Natural killer cell (primary cell): ENCODE measurements at regions not wholly inside any gene's neighbourhood (a gene's known extent, or its start where the extent isn't known, plus 50 kb on each side); places are given as distances from the start of the nearest gene placed in this dataset.

Source experiments
- ATAC-seq, 3 donors: fragments of 150-1000 bp in 2 of 3; fragments of 200-7000 bp in 1 of 3; cut with Tn5 transposase; 1 replicate in 1 of 3; 2 replicates in 2 of 3; pipeline ENCODE4 v1.10.0; 2021; ENCODE audit warnings: mild to moderate bottlenecking in 2 of 3, moderate library complexity in 2 of 3
- DNase-seq, 2 donors: peaks; one replicate each; pipeline versions ENCODE4 v3.0.0 to v3.0.0-alpha.2; 2013 to 2021; ENCODE audit warnings: mixed read lengths in 1 of 2
- H3K27ac ChIP-seq: one replicate; pipeline ENCODE4 v1.5.1; 2013; ENCODE audit warnings: mild to moderate bottlenecking, low read length
- H3K27me3 ChIP-seq: one replicate; pipeline ENCODE4 v1.6.1; 2013; ENCODE audit warnings: low read length; ENCODE audit not compliant: control insufficient read depth, insufficient read depth
- H3K36me3 ChIP-seq: one replicate; pipeline ENCODE4 v1.6.1; 2013; ENCODE audit warnings: low read length; ENCODE audit not compliant: control insufficient read depth, insufficient read depth
- H3K4me1 ChIP-seq: one replicate; pipeline ENCODE4 v1.6.1; 2013; ENCODE audit warnings: low read length; ENCODE audit not compliant: control insufficient read depth, insufficient read depth
- H3K4me3 ChIP-seq: one replicate; pipeline ENCODE4 v1.5.1; 2013; ENCODE audit warnings: low read length
- H3K9me3 ChIP-seq: one replicate; pipeline ENCODE4 v1.6.1; 2013; ENCODE audit warnings: low read length; ENCODE audit not compliant: control insufficient read depth, insufficient read depth
- H3K27ac Mint-ChIP-seq, 2 donors: one replicate each; pipeline ENCODE4 v1.8.0; 2022; ENCODE audit warnings: mild to moderate bottlenecking in 2 of 2, mixed read lengths in 2 of 2, moderate library complexity in 1 of 2
- H3K27me3 Mint-ChIP-seq, 2 donors: one replicate each; pipeline ENCODE4 v1.8.0; 2022; ENCODE audit warnings: low read depth in 2 of 2, mixed read lengths in 2 of 2
- H3K36me3 Mint-ChIP-seq: one replicate; pipeline ENCODE4 v1.8.0; 2022; ENCODE audit warnings: mixed read lengths
- H3K4me1 Mint-ChIP-seq, 2 donors: one replicate each; pipeline ENCODE4 v1.8.0; 2022; ENCODE audit warnings: mixed read lengths in 2 of 2
- H3K4me3 Mint-ChIP-seq: one replicate; pipeline ENCODE4 v1.8.0; 2022; ENCODE audit warnings: mild to moderate bottlenecking, moderate library complexity, mixed read lengths
- H3K9me3 Mint-ChIP-seq, 2 donors: one replicate each; pipeline ENCODE4 v1.8.0; 2022; ENCODE audit warnings: mixed read lengths in 2 of 2
- WGBS: methylation state at CpG from one replicate; pipeline ENCODE4 v1.1.7; 2013; ENCODE audit warnings: missing lambda C conversion rate; ENCODE audit not compliant: insufficient coverage; 5-methylcytosine and 5-hydroxymethylcytosine counted together
- intact Hi-C: fragments of 100-400 bp; cut with micrococcal nuclease; formaldehyde crosslinking; loops from one replicate; pipeline ENCODE4 v1.14.2; 2022
- TF ChIP-seq, protein P1 (sequence below): fragments of 200-600 bp; IDR thresholded peaks from one replicate; pipeline ENCODE4 v1.8.0; 2022; ENCODE audit warnings: antibody characterized with exemption

DNA sequence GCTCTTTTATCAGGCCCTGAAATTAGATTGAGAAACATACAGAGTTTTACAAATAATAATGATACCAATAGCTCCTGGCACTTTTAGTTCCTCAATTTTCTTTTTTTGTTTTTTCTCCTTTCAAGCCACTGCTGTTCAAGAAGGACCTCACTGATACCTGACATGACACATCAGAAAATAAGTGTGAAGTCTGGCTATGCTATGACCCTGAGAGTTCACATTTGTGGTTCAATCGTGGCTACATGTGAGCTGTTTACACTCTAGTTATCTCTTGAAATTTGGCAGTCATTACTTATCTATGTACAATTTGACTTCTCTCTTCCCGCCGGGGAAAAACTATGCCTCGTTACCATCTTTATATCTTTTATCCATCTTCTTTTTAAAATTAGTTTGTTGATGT lies 686.5 kb downstream of the EPHA4 start:
- H3K27me3 ChIP-seq, result no peaks in the 10 kb centered on the region

DNA sequence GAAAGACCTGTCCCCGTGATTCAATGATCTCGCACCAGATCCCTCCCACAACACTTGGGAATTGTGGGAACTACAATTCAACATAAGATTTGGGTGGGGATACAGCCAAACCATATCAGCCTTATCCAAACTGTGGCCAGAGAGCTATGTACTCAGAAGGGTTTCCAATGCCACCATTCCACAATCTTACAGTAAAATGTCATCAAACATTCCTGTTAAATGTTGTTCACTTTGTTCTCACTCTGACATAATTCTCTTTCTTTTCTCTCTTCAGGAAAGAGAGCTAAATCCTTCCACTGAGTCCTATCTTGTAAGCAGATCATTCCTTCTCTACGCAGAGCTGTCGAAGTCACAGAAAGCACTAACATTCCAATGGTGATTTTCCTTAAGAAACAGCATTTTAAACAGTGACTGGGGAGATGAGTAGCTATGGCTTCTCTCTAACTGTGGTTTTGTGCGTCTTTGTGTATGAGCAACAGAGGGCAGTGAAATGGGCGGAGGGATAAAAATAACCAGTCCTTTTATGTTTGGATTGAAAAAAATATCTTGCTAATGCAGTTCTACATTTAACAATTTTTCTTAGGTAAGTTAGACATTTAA lies 684.7 kb downstream of the EPHA4 start:
- Mint-ChIP-seq H3K4me1 (no peaks in the 10 kb centered on the region), H3K27me3 (peaks cover 0 to 4% of the 10 kb centered on the region in 2 donors), H3K4me3 (no peak overlapping the region), H3K9me3 (peaks cover 0 to 5% of the 10 kb centered on the region in 2 donors), H3K27ac (no peak overlapping the region), H3K36me3 (no peaks in the 10 kb centered on the region)
- no peak overlapping the region for H3K27ac ChIP-seq
- no peaks in the 10 kb centered on the region for H3K36me3 ChIP-seq
- ATAC-seq (no peak), DNase-seq (no peak)
- no peaks in the 10 kb centered on the region for H3K27me3 ChIP-seq
- H3K4me3 ChIP-seq, result no peak overlapping the region
- no peaks in the 10 kb centered on the region for H3K4me1 ChIP-seq
- no peaks in the 10 kb centered on the region for H3K9me3 ChIP-seq
- TF ChIP-seq, protein P1, sequence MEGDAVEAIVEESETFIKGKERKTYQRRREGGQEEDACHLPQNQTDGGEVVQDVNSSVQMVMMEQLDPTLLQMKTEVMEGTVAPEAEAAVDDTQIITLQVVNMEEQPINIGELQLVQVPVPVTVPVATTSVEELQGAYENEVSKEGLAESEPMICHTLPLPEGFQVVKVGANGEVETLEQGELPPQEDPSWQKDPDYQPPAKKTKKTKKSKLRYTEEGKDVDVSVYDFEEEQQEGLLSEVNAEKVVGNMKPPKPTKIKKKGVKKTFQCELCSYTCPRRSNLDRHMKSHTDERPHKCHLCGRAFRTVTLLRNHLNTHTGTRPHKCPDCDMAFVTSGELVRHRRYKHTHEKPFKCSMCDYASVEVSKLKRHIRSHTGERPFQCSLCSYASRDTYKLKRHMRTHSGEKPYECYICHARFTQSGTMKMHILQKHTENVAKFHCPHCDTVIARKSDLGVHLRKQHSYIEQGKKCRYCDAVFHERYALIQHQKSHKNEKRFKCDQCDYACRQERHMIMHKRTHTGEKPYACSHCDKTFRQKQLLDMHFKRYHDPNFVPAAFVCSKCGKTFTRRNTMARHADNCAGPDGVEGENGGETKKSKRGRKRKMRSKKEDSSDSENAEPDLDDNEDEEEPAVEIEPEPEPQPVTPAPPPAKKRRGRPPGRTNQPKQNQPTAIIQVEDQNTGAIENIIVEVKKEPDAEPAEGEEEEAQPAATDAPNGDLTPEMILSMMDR, result no peak
- 96% methylated on average over 6 of the region's 6 CpGs for WGBS
- intact Hi-C loops, result no loop called here

More for the DNA sequence above, 686.5 kb downstream of the EPHA4 start:
- intact Hi-C loops, result no loop called here
- H3K9me3 ChIP-seq, result no peaks in the 10 kb centered on the region
- Mint-ChIP-seq H3K4me1 (no peaks in the 10 kb centered on the region), H3K9me3 (peaks cover 0 to 2% of the 10 kb centered on the region in 2 donors), H3K36me3 (no peaks in the 10 kb centered on the region), H3K27me3 (no peaks in the 10 kb centered on the region), H3K27ac (no peak overlapping the region), H3K4me3 (no peak overlapping the region)
- H3K4me1 ChIP-seq, result no peaks in the 10 kb centered on the region
- 0% methylated on average over 1 of the region's 4 CpGs for WGBS
- TF ChIP-seq, protein P1, result no peak
- DNase-seq, result no peak
- no peaks in the 10 kb centered on the region for H3K36me3 ChIP-seq
- no peak overlapping the region for H3K4me3 ChIP-seq
- no peak overlapping the region for H3K27ac ChIP-seq
- ATAC-seq, result no peak

DNA sequence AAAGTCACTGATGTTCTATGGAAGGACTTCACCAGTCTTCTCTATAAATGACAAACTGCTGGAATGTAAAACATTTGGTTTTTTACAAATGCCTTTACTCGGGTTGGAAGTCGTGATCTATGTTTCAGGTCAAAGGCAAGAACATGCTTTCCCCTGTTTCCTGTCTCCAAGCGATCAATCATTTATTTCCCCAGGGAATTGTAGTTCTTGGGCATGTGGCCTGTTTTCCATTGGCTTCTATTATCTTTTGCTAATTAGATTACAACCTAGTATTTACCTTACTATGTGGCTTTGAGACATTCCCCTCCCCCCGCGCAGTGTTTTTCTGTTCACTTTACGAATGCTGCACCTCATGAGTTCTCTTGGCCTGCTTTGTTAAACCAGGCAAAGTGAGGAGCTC lies 684.2 kb downstream of the EPHA4 start:
- H3K9me3 ChIP-seq, result no peaks in the 10 kb centered on the region
- no peak overlapping the region for H3K4me3 Mint-ChIP-seq
- H3K27ac Mint-ChIP-seq, result no peak overlapping the region
- DNase-seq, result no peak
- TF ChIP-seq, protein P1, result no peak
- WGBS, result 92% methylated on average over 3 of the region's 6 CpGs
- no peaks in the 10 kb centered on the region for H3K4me1 ChIP-seq
- H3K27ac ChIP-seq, result no peak overlapping the region
- H3K36me3 Mint-ChIP-seq, result no peaks in the 10 kb centered on the region
- H3K4me3 ChIP-seq, result no peak overlapping the region
- no peaks in the 10 kb centered on the region for H3K4me1 Mint-ChIP-seq
- peaks cover 0 to 4% of the 10 kb centered on the region in 2 donors for H3K27me3 Mint-ChIP-seq
- no peaks in the 10 kb centered on the region for H3K27me3 ChIP-seq
- no peaks in the 10 kb centered on the region for H3K36me3 ChIP-seq
- intact Hi-C loops, result no loop called here
- H3K9me3 Mint-ChIP-seq, result peaks cover 0 to 5% of the 10 kb centered on the region in 2 donors
- no peak for ATAC-seq

DNA sequence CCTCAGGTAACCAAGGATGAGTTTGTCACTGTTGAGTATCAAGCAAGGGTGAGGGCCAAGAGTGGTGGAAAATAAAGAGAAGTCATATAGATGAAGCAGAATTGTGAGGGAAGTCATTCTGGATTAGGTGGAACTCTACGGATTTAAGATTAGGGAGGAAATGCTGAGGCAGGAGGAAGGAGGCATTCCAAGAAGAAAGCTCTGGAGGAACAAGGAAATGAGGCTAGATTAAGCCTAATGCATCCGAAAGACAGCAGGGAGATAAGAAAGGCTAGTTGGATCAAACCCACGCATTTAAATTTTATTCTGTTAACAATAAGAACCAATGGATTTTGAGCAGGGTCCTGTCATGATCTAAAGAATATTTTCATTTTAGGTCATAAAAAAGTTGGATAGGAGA lies 681.2 kb downstream of the EPHA4 start:
- Histone ChIP-seq H3K9me3 (no peaks in the 10 kb centered on the region), H3K27ac (no peak overlapping the region), H3K4me1 (no peaks in the 10 kb centered on the region), H3K4me3 (no peak overlapping the region), H3K36me3 (no peaks in the 10 kb centered on the region), H3K27me3 (no peaks in the 10 kb centered on the region)
- Mint-ChIP-seq H3K4me3 (no peak overlapping the region), H3K36me3 (no peaks in the 10 kb centered on the region), H3K27me3 (peaks cover 0 to 4% of the 10 kb centered on the region in 2 donors), H3K27ac (no peak overlapping the region), H3K9me3 (peaks cover 0 to 3% of the 10 kb centered on the region in 2 donors), H3K4me1 (no peaks in the 10 kb centered on the region)
- DNase-seq (no peak), ATAC-seq (no peak)
- intact Hi-C loops, result no loop called here
- 97% methylated on average over 2 of the region's 3 CpGs for WGBS
- TF ChIP-seq, protein P1, result no peak
